Activated effector memory CD4-positive, alpha-beta T cell treated with anti-CD3 and anti-CD28 coated beads, Interleukin-2, amount 50 U/mL, for 16 hours (primary cell): ENCODE measurements at regions not wholly inside any gene's neighbourhood (a gene's known extent, or its start where the extent isn't known, plus 50 kb on each side); places are given as distances from the start of the nearest gene placed in this dataset.
"Not testable (repeated sequence)": the region's sequence is repeated elsewhere in the genome, so short reads cannot be mapped to it uniquely, and the experiment has no call there.

Experiments used
- DNase-seq: peaks from one replicate; pipeline ENCODE4 v3.0.0-alpha.2; 2020

GRCh38 chr16:10232757-10233156, 50.5 kb upstream of the GRIN2A start:
- no peak for DNase-seq

GRCh38 chr16:10239640-10240039, 57.4 kb upstream of the GRIN2A start:
- DNase-seq, result no peak

- DNase-seq, result no peak
Observed at GRCh38 chr16:10240854-10241613, 58.8 kb upstream of the GRIN2A start.

GRCh38 chr16:10242097-10242496, 59.9 kb upstream of the GRIN2A start:
- DNase-seq, result no peak

GRCh38 chr16:10242916-10243315, 60.7 kb upstream of the GRIN2A start:
- no peak for DNase-seq

- DNase-seq, result no peak
Observed at GRCh38 chr16:10245002-10245401, 62.8 kb upstream of the GRIN2A start.

GRCh38 chr16:10250137-10250828, 68.1 kb upstream of the GRIN2A start:
- no peak for DNase-seq

- no peak for DNase-seq
Observed at GRCh38 chr16:10252155-10252554, 69.9 kb upstream of the GRIN2A start.

GRCh38 chr16:10253409-10253808, 71.2 kb upstream of the GRIN2A start:
- DNase-seq, result no peak

- no peak for DNase-seq
Observed at GRCh38 chr16:10255728-10256127, 73.5 kb upstream of the GRIN2A start.

- peak; percentile 79 for DNase-seq
Observed at GRCh38 chr16:10256784-10257641, 74.8 kb upstream of the GRIN2A start.

- not testable (repeated sequence) for DNase-seq
Observed at GRCh38 chr16:10257642-10258251, 75.5 kb upstream of the GRIN2A start.

GRCh38 chr16:10258930-10259603, 76.8 kb upstream of the GRIN2A start:
- not testable (repeated sequence) for DNase-seq

GRCh38 chr16:10261077-10261476, 78.8 kb upstream of the GRIN2A start:
- DNase-seq, result no peak

GRCh38 chr16:10261526-10261925, 79.3 kb upstream of the GRIN2A start:
- DNase-seq, result not testable (repeated sequence)

GRCh38 chr16:10262377-10263132, 80.3 kb upstream of the GRIN2A start:
- no peak for DNase-seq

GRCh38 chr16:10265770-10266615, 83.8 kb upstream of the GRIN2A start:
- DNase-seq, result no peak

GRCh38 chr16:10266809-10267208, 84.6 kb upstream of the GRIN2A start:
- DNase-seq, result no peak

GRCh38 chr16:10269632-10270031, 87.4 kb upstream of the GRIN2A start:
- no peak for DNase-seq

- not testable (repeated sequence) for DNase-seq
Observed at GRCh38 chr16:10272250-10272854, 90.1 kb upstream of the GRIN2A start.
